GM12878 (cell line): ENCODE measurements at regions not wholly inside any gene's neighbourhood (a gene's known extent, or its start where the extent isn't known, plus 50 kb on each side); places are given as distances from the start of the nearest gene placed in this dataset.

Source experiments
- ATF7 ChIP-seq: fragments of 450-650 bp; IDR thresholded peaks from 2 replicates; pipeline ENCODE4 v1.6.1; 2016; ENCODE audit warnings: low read depth, mild to moderate bottlenecking
- BCL3 ChIP-seq: IDR thresholded peaks from 2 replicates; pipeline ENCODE4 v1.6.1; 2011; ENCODE audit warnings: borderline replicate concordance, low read depth, mild to moderate bottlenecking, moderate library complexity, low read length; ENCODE audit not compliant: insufficient read depth, poor library complexity, severe bottlenecking
- CHD4 ChIP-seq: fragments of 200-600 bp; sonication (generic); IDR thresholded peaks from 2 replicates; pipeline ENCODE4 v1.6.1; 2016; ENCODE audit warnings: mild to moderate bottlenecking
- DPF2 ChIP-seq: fragments of 450-650 bp; IDR thresholded peaks from 2 replicates; pipeline ENCODE4 v1.6.1; 2017; ENCODE audit warnings: mild to moderate bottlenecking
- HDGF ChIP-seq: fragments of 450-650 bp; IDR thresholded peaks from 2 replicates; pipeline ENCODE4 v1.6.1; 2016; ENCODE audit warnings: antibody characterized with exemption
- NR2C2 ChIP-seq: IDR thresholded peaks from 2 replicates; pipeline ENCODE4 v1.6.1; 2011; ENCODE audit warnings: borderline replicate concordance, low read depth; ENCODE audit not compliant: control insufficient read depth, insufficient read length
- NR2F1 ChIP-seq: fragments of 450-650 bp; conservative IDR thresholded peaks from 2 replicates; pipeline ENCODE4 v1.6.1; 2017; ENCODE audit warnings: mild to moderate bottlenecking
- RELB ChIP-seq: fragments of 450-650 bp; IDR thresholded peaks from 2 replicates; pipeline ENCODE4 v1.6.1; 2017; ENCODE audit warnings: low read depth, mild to moderate bottlenecking, moderate library complexity
- RFX5 ChIP-seq: IDR thresholded peaks from 2 replicates; pipeline ENCODE4 v1.6.1; 2011; ENCODE audit warnings: low read depth, low read length, improper control_type of control experiment
- RUNX3 ChIP-seq: IDR thresholded peaks from 2 replicates; pipeline ENCODE4 v1.6.1; 2012; ENCODE audit warnings: low read length, inconsistent platforms
- SMAD5 ChIP-seq: IDR thresholded peaks from 2 replicates; pipeline ENCODE4 v1.6.1; 2016; ENCODE audit warnings: antibody characterized with exemption, low read depth
- SMC3 ChIP-seq: IDR thresholded peaks from 2 replicates; pipeline ENCODE4 v1.6.1; 2011; ENCODE audit warnings: low read length, improper control_type of control experiment, borderline replicate concordance
- STAT1 ChIP-seq: fragments of 450-650 bp; conservative IDR thresholded peaks from 2 replicates; pipeline ENCODE4 v1.6.1; 2014; ENCODE audit warnings: antibody characterized with exemption, mild to moderate bottlenecking
- SUPT20H ChIP-seq: IDR thresholded peaks from 2 replicates; pipeline ENCODE4 v1.6.1; 2011; ENCODE audit warnings: low read depth, mild to moderate bottlenecking, low read length, moderate library complexity, borderline replicate concordance; ENCODE audit not compliant: control insufficient read depth
- TAF1 ChIP-seq: IDR thresholded peaks from 2 replicates; pipeline ENCODE4 v1.6.1; 2011; ENCODE audit warnings: mild to moderate bottlenecking, low read depth, low read length, borderline replicate concordance
- WRNIP1 ChIP-seq: IDR thresholded peaks from 2 replicates; pipeline ENCODE4 v1.6.1; 2011; ENCODE audit warnings: low read depth, low read length, improper control_type of control experiment, borderline replicate concordance
- TF ChIP-seq, protein P1 (sequence below): fragments of 450-650 bp; IDR thresholded peaks from 2 replicates; pipeline ENCODE4 v1.6.1; 2018; ENCODE audit warnings: borderline replicate concordance, mild to moderate bottlenecking; ENCODE audit not compliant: partially characterized antibody
- TF ChIP-seq, protein P2 (sequence below): fragments of 450-650 bp; formaldehyde crosslinking; IDR thresholded peaks from 2 replicates; pipeline ENCODE4 v1.5.0; 2022; ENCODE audit warnings: mild to moderate bottlenecking, missing genetic modification characterization
- TF ChIP-seq, protein P3 (sequence below): IDR thresholded peaks from 2 replicates; pipeline ENCODE4 v1.6.1; 2011; ENCODE audit warnings: borderline replicate concordance, low read depth, mild to moderate bottlenecking, moderate library complexity, mixed read lengths, low read length; ENCODE audit not compliant: insufficient read depth; ENCODE audit errors: extremely low read length

DNA sequence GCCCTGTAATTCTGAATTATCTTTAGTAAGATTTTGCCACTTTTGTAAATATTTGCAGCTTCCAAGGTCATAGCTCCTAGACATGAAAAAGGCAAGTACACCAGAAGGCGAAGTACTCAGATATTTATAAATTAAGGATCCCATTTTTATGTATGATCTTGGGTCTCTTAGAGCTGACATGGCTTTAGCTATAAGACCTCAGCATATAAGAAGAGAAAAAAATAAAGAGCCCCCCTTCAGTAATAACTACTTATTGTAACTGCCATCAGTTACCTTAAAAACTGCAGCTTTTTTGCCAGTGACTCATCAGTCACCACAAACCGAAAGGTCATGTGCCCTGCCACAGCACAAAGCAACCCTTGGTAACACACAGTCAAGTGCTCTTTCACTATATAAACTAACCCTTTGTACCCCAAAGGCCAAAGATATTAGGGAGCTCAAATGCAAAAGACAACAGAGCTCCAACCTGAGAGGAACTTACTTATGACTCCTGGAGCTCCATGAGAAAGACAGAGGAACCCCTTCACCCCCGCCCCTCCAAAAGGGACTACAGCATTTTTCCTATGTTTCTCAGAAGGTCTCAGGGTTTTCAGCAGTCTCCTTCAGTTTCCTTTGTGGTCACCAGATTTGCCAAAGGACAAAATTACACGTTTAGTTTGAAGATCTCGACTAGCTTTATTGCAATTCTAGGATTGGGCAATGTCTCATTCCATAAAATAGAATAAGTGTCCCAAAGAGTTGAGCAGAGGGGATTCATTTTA, 219.8 kb upstream of the DUSP10 start (continued):
- TF ChIP-seq RELB (peak; percentile 52; the same call in 1 of the 2 replicates), STAT1 (no peak), WRNIP1 (no peak), SMC3 (no peak), CHD4 (no peak), BCL3 (no peak), RUNX3 (peak; percentile 75), SMAD5 (no peak), HDGF (no peak), SUPT20H (no peak), NR2C2 (no peak), ATF7 (no peak), NR2F1 (peak; percentile 96), DPF2 (0 out of 2 replicates have a peak, but pooled peaks have one; percentile 43), RFX5 (0 out of 2 replicates have a peak, but pooled peaks have one; percentile 59), TAF1 (no peak)
- TF ChIP-seq, protein P1, sequence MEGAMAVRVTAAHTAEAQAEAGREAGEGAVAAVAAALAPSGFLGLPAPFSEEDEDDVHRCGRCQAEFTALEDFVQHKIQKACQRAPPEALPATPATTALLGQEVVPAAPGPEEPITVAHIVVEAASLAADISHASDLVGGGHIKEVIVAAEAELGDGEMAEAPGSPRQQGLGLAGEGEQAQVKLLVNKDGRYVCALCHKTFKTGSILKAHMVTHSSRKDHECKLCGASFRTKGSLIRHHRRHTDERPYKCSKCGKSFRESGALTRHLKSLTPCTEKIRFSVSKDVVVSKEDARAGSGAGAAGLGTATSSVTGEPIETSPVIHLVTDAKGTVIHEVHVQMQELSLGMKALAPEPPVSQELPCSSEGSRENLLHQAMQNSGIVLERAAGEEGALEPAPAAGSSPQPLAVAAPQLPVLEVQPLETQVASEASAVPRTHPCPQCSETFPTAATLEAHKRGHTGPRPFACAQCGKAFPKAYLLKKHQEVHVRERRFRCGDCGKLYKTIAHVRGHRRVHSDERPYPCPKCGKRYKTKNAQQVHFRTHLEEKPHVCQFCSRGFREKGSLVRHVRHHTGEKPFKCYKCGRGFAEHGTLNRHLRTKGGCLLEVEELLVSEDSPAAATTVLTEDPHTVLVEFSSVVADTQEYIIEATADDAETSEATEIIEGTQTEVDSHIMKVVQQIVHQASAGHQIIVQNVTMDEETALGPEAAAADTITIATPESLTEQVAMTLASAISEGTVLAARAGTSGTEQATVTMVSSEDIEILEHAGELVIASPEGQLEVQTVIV = no peak
- TF ChIP-seq, protein P2, sequence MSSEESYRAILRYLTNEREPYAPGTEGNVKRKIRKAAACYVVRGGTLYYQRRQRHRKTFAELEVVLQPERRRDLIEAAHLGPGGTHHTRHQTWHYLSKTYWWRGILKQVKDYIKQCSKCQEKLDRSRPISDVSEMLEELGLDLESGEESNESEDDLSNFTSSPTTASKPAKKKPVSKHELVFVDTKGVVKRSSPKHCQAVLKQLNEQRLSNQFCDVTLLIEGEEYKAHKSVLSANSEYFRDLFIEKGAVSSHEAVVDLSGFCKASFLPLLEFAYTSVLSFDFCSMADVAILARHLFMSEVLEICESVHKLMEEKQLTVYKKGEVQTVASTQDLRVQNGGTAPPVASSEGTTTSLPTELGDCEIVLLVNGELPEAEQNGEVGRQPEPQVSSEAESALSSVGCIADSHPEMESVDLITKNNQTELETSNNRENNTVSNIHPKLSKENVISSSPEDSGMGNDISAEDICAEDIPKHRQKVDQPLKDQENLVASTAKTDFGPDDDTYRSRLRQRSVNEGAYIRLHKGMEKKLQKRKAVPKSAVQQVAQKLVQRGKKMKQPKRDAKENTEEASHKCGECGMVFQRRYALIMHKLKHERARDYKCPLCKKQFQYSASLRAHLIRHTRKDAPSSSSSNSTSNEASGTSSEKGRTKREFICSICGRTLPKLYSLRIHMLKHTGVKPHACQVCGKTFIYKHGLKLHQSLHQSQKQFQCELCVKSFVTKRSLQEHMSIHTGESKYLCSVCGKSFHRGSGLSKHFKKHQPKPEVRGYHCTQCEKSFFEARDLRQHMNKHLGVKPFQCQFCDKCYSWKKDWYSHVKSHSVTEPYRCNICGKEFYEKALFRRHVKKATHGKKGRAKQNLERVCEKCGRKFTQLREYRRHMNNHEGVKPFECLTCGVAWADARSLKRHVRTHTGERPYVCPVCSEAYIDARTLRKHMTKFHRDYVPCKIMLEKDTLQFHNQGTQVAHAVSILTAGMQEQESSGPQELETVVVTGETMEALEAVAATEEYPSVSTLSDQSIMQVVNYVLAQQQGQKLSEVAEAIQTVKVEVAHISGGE (CRISPR knock-in tag) = no peak
- TF ChIP-seq, protein P3, sequence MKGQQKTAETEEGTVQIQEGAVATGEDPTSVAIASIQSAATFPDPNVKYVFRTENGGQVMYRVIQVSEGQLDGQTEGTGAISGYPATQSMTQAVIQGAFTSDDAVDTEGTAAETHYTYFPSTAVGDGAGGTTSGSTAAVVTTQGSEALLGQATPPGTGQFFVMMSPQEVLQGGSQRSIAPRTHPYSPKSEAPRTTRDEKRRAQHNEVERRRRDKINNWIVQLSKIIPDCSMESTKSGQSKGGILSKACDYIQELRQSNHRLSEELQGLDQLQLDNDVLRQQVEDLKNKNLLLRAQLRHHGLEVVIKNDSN = peak; percentile 9
